ENCODE measurements at regions not wholly inside any gene's neighbourhood (a gene's known extent, or its start where the extent isn't known, plus 50 kb on each side); places are given as distances from the start of the nearest gene placed in this dataset.

DNA sequence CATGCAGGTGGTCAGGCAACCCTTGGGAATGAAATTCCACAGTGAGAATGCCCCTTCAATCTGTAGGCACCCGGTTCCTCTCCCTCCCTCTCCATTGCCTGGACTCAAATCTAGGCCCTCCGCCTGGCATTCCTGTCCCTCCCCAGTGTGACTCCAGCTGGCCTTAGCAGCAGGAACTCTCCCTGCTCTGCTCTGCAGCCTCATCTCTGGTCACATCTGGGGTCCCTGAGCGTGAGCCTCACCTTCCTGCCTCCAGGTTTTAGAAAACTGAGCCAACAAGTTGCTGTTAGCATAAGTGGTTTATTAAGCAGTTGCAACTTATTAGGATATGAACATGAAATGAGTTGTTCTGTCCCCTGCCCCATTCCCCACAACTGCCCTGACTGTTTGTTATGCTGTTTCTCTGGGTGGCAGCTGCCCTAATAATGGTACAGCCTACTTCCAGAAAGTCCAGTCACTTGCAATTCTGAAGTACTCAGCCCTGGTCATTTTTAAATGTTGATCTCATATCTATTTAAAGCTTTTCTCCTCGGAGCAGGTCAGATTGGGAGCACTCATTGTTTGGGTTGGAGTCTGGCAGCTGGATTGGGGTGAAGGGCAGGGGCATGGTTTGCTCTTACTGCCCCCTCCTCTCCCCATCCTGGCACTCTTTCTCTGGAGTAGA is 63.0 kb upstream of the ANKRD34C start:
- Histone ChIP-seq H3K4me1 (ENCODE audit: low read length) (no peaks in the 10 kb centered on the region), H3K36me3 (replicated peaks; ENCODE audit: insufficient read depth, low read length) (no peaks in the 10 kb centered on the region), H3K9me3 (replicated peaks; ENCODE audit: insufficient read depth, low read length) (no peaks in the 10 kb centered on the region), H3K4me2 (ENCODE audit: low read depth, low read length) (no peak overlapping the region), H3F3A (ENCODE audit: insufficient read depth, low read length) (no peaks in the 10 kb centered on the region), H3K4me3 (ENCODE audit: low read length) (no peak overlapping the region), H3K27ac (ENCODE audit: low read length) (no peak overlapping the region), H3K9me2 (replicated peaks; ENCODE audit: insufficient read depth, low read length) (no peaks in the 10 kb centered on the region), H3K79me2 (ENCODE audit: low read length) (no peaks in the 10 kb centered on the region), H3K9ac (ENCODE audit: low read length) (no peak overlapping the region), H2AFZ (ENCODE audit: low read length) (no peak overlapping the region), H3K27me3 (replicated peaks; ENCODE audit: insufficient read depth, low read length) (no peaks in the 10 kb centered on the region), H4K20me1 (ENCODE audit: insufficient read depth, low read length) (no peaks in the 10 kb centered on the region)
- TF ChIP-seq, protein P1, sequence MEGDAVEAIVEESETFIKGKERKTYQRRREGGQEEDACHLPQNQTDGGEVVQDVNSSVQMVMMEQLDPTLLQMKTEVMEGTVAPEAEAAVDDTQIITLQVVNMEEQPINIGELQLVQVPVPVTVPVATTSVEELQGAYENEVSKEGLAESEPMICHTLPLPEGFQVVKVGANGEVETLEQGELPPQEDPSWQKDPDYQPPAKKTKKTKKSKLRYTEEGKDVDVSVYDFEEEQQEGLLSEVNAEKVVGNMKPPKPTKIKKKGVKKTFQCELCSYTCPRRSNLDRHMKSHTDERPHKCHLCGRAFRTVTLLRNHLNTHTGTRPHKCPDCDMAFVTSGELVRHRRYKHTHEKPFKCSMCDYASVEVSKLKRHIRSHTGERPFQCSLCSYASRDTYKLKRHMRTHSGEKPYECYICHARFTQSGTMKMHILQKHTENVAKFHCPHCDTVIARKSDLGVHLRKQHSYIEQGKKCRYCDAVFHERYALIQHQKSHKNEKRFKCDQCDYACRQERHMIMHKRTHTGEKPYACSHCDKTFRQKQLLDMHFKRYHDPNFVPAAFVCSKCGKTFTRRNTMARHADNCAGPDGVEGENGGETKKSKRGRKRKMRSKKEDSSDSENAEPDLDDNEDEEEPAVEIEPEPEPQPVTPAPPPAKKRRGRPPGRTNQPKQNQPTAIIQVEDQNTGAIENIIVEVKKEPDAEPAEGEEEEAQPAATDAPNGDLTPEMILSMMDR (IDR thresholded peaks at IDR 0.05; ENCODE audit: low read length) = no peak
- TF ChIP-seq EZH2 (optimal IDR thresholded peaks at IDR 0.05; ENCODE audit: low read depth, low read length) (no peak), EZH2phosphoT487 (IDR thresholded peaks at IDR 0.05; ENCODE audit: low read length) (no peak)
- DNase-seq = no peak

DNA sequence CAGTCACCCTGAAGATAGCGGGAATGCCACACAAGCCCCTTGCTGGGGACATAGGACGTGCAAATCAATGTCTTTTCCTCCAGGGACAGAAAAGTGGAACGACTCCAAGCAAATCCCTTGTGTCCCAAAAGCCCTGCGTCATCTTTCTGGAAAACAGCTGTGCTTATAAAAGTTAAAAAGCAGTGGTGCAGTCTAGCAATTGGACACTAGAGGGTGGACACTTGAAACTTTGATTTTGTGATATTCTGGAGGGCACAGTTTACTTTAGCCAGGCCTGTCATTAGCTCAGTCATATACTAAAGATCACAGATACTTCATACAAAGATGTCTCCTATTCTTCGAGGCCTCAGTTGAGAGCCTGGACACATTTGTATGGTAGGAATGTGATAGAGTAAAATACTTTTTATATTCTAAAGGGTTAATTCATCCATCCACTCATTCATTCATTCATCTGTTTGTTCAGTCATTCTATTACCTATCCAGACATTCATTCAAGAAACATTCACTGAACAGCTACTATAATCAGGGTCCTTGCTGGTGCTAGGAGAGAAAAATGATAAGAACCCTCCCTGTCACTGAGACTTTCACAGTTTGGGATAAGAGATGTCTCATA is 63.8 kb upstream of the ANKRD34C start:
- DNase-seq = no peak
- Histone ChIP-seq H3K4me2 (ENCODE audit: low read depth, low read length) (no peak overlapping the region), H3K4me3 (ENCODE audit: low read length) (no peak overlapping the region), H4K20me1 (ENCODE audit: insufficient read depth, low read length) (no peaks in the 10 kb centered on the region), H3K9ac (ENCODE audit: low read length) (no peak overlapping the region), H3K9me2 (replicated peaks; ENCODE audit: insufficient read depth, low read length) (no peaks in the 10 kb centered on the region), H3K4me1 (ENCODE audit: low read length) (no peaks in the 10 kb centered on the region), H2AFZ (ENCODE audit: low read length) (no peak overlapping the region), H3K27ac (ENCODE audit: low read length) (no peak overlapping the region), H3K36me3 (replicated peaks; ENCODE audit: insufficient read depth, low read length) (no peaks in the 10 kb centered on the region), H3K79me2 (ENCODE audit: low read length) (no peaks in the 10 kb centered on the region), H3K27me3 (replicated peaks; ENCODE audit: insufficient read depth, low read length) (no peaks in the 10 kb centered on the region), H3K9me3 (replicated peaks; ENCODE audit: insufficient read depth, low read length) (no peaks in the 10 kb centered on the region), H3F3A (ENCODE audit: insufficient read depth, low read length) (no peaks in the 10 kb centered on the region)
- TF ChIP-seq EZH2phosphoT487 (IDR thresholded peaks at IDR 0.05; ENCODE audit: low read length) = no peak
- TF ChIP-seq, protein P1 (IDR thresholded peaks at IDR 0.05; ENCODE audit: low read length) = peak; percentile 20; the same call in 1 of the 2 replicates
- no peak for TF ChIP-seq EZH2 (optimal IDR thresholded peaks at IDR 0.05; ENCODE audit: low read depth, low read length)

DNA sequence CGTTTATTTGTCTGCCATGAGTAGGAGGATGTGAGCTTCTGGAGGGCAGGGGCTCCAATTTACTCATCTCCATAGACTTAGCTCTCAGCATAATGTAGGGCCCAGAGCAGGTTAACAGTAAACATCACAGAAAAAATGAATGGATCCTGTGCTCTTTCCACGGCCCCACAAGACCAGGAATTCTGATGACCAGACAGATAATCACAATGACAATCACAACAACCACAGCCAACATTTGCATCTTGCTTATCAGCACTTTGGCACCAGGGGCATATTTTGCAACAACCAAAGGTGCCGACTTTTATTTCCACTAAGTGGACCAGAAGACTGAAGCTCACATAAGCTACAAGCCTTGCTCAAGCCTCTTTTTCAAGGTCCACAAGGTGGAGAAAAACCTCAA is 68.9 kb upstream of the ANKRD34C start:
- Histone ChIP-seq H3K4me3 (ENCODE audit: low read length) (no peak overlapping the region), H3K27me3 (replicated peaks; ENCODE audit: insufficient read depth, low read length) (no peaks in the 10 kb centered on the region), H3F3A (ENCODE audit: insufficient read depth, low read length) (no peaks in the 10 kb centered on the region), H3K79me2 (ENCODE audit: low read length) (no peaks in the 10 kb centered on the region), H3K9me3 (replicated peaks; ENCODE audit: insufficient read depth, low read length) (no peaks in the 10 kb centered on the region), H2AFZ (ENCODE audit: low read length) (no peak overlapping the region), H3K27ac (ENCODE audit: low read length) (no peak overlapping the region), H3K9me2 (replicated peaks; ENCODE audit: insufficient read depth, low read length) (no peaks in the 10 kb centered on the region), H4K20me1 (ENCODE audit: insufficient read depth, low read length) (no peaks in the 10 kb centered on the region), H3K4me2 (ENCODE audit: low read depth, low read length) (no peak overlapping the region), H3K9ac (ENCODE audit: low read length) (no peak overlapping the region), H3K4me1 (ENCODE audit: low read length) (no peaks in the 10 kb centered on the region), H3K36me3 (replicated peaks; ENCODE audit: insufficient read depth, low read length) (no peaks in the 10 kb centered on the region)
- DNase-seq = no peak
- TF ChIP-seq, protein P1 (IDR thresholded peaks at IDR 0.05; ENCODE audit: low read length) = no peak
- TF ChIP-seq EZH2 (optimal IDR thresholded peaks at IDR 0.05; ENCODE audit: low read depth, low read length) = no peak
- TF ChIP-seq EZH2phosphoT487 (IDR thresholded peaks at IDR 0.05; ENCODE audit: low read length) = no peak

Measured in MM.1S (cell line).